NCI-H2107 treated with DMSO at 0.1 percent for 48 hours (cell line): ENCODE measurements at regions not wholly inside any gene's neighbourhood (a gene's known extent, or its start where the extent isn't known, plus 50 kb on each side); places are given as distances from the start of the nearest gene placed in this dataset.

Experiments
- DNase-seq: peaks from one replicate; lab custom pipeline; 2025; ENCODE audit not compliant: unreplicated experiment; lab: John Stamatoyannopoulos, UW

- no peak for DNase-seq
Measured at GRCh38 chr4:189311251-189311650, 629.4 kb upstream of the FRG1 start.

GRCh38 chr4:189313064-189313463 is 627.6 kb upstream of the FRG1 start:
- DNase-seq: no peak

GRCh38 chr4:189313861-189314513 is 626.7 kb upstream of the FRG1 start:
- no peak for DNase-seq

- DNase-seq: no peak
Measured at GRCh38 chr4:189322426-189322825, 618.2 kb upstream of the FRG1 start.

GRCh38 chr4:189341881-189342280 is 598.8 kb upstream of the FRG1 start:
- no peak for DNase-seq

- no peak for DNase-seq
Measured at GRCh38 chr4:189355590-189355989, 585.1 kb upstream of the FRG1 start.

GRCh38 chr4:189362364-189362763 is 578.3 kb upstream of the FRG1 start:
- DNase-seq: no peak

GRCh38 chr4:189364032-189364449 is 576.6 kb upstream of the FRG1 start:
- no peak for DNase-seq

GRCh38 chr4:189365451-189365850 is 575.2 kb upstream of the FRG1 start:
- no peak for DNase-seq

- no peak for DNase-seq
Measured at GRCh38 chr4:189367832-189368231, 572.8 kb upstream of the FRG1 start.

GRCh38 chr4:189374176-189374575 is 566.5 kb upstream of the FRG1 start:
- no peak for DNase-seq

GRCh38 chr4:189376901-189377300 is 563.8 kb upstream of the FRG1 start:
- DNase-seq: no peak

- no peak for DNase-seq
Measured at GRCh38 chr4:189377569-189377968, 563.1 kb upstream of the FRG1 start.

- DNase-seq: no peak
Measured at GRCh38 chr4:189385098-189385497, 555.6 kb upstream of the FRG1 start.

GRCh38 chr4:189385579-189385978 is 555.1 kb upstream of the FRG1 start:
- no peak for DNase-seq

- no peak for DNase-seq
Measured at GRCh38 chr4:189396435-189396834, 544.2 kb upstream of the FRG1 start.

- no peak for DNase-seq
Measured at GRCh38 chr4:189404271-189404670, 536.4 kb upstream of the FRG1 start.

GRCh38 chr4:189409158-189409557 is 531.5 kb upstream of the FRG1 start:
- no peak for DNase-seq

- no peak for DNase-seq
Measured at GRCh38 chr4:189414021-189414420, 526.7 kb upstream of the FRG1 start.

GRCh38 chr4:189420572-189420971 is 520.1 kb upstream of the FRG1 start:
- DNase-seq: no peak

GRCh38 chr4:189436207-189436606 is 504.5 kb upstream of the FRG1 start:
- DNase-seq: no peak

GRCh38 chr4:189440716-189441115 is 500.0 kb upstream of the FRG1 start:
- DNase-seq: no peak

- no peak for DNase-seq
Measured at GRCh38 chr4:189443341-189443740, 497.3 kb upstream of the FRG1 start.
